HG02759 (cell line): ENCODE measurements at regions not wholly inside any gene's neighbourhood (a gene's known extent, or its start where the extent isn't known, plus 50 kb on each side); places are given as distances from the start of the nearest gene placed in this dataset.
A peak's percentile ranks its signal among the peaks of the same experiment; 100 is the strongest.

Source experiments
- ATAC-seq: cut with Tn5 transposase; IDR thresholded peaks from one replicate; pipeline ENCODE4 v1.9.1; 2021; ENCODE audit warnings: mild to moderate bottlenecking, moderate library complexity; ENCODE audit not compliant: unreplicated experiment

DNA sequence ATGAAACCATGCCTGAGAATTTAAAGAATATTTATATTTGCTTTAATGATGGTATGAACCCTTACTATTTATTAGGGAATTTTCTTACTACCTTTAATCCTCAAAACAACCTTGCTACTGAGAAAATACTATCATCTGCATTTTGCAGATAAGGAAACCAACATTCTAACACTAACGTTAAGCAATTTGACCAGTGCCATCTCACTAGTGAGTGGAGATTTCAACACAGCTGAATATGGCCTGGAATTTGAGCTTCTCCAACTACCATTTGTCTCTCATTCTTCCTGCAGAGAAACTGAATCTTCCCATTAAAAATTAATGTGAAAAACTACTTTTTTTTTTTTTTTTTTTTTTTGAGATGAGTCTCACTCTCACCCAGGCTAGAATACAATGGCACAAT lies 380.9 kb upstream of the SMIM31 start:
- no peak for ATAC-seq

DNA sequence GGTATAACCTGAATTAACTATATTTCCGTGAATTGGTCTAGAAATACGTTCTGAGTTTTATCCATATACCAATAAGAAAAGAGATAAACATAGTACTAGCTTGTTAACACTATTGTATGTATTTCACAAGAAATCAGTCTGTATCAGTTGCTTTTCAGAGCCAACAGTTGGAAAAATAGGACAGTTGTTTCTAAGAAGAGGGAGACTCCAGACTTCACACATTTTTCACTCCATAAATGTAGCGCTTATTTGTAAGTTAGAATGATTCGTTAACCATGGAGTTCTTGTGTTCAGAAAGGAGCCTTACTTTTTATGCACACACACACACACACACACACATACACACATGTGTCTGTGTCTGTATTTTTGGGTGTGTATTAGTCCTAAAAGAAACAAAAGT lies 376.7 kb upstream of the SMIM31 start:
- ATAC-seq, result no peak

DNA sequence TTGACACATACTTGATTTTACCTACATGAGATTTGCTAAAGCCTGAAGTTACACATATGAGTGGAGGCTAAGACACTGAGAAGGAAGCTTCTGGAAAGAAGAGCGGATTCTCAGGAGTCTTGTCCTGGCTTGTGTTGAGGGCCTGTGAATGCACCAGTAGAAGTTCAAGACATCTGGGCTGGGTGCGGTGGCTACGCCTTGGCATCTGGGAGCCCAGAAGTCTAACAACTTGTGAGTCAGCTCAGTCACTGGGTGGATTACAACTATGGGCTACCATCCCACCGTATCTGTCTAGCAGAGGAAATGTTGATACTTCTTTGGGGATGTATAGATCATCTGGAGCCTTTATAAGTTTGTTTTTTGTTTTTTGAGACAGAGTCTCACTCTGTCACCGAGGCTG lies 375.6 kb upstream of the SMIM31 start:
- ATAC-seq, result no peak

DNA sequence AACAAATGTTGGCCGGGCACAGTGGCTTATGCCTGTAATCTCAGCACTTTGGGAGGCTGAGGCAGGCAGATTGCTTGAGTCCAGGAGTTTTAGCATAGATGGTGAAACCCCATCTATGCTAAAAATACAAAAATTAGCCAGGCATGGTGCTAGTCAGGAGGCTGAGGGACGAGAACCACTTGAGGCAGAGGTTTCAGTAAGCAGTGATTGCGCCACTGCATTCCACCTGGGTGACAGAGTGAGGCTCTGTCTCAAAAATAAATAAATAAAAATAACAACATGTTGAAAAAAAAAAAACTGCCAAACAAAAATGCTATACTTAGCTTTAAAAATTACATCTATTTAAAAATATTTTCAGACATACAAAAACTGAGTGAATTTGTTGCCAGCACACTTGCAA lies 374.2 kb upstream of the SMIM31 start:
- no peak for ATAC-seq

DNA sequence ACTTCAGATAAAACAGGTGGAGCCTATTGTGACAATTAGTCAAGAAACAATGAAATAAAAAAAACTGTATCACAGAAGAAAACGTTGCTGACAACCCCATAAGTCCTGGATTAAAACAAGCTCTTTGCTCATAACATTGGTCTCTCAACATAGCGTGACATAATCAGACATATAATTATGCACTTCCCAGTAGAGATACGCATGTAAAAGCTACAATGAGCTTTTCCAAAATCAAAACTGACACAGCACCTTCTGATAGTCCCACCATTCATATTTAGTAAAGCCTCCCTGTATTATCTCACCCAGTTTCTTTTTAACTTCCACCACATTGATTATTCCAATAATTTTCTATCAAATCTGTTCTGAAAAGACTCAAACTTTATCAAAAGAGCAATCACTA lies 372.1 kb upstream of the SMIM31 start:
- no peak for ATAC-seq

DNA sequence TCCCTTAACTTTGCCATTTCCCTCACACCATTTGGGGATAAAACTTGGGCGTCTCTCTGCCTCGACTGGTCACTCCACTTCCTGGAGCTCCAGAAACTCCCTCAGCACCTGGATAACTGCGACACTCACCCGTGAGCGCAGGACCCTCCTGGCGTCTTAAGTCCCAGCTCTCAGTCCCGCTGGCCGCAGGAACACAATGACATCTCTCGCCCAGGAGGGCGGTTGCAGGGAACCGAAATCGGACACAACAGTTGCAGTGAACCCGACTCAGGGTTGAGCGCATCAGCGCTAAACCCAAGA lies 370.9 kb upstream of the SMIM31 start:
- peak; percentile 27 for ATAC-seq

DNA sequence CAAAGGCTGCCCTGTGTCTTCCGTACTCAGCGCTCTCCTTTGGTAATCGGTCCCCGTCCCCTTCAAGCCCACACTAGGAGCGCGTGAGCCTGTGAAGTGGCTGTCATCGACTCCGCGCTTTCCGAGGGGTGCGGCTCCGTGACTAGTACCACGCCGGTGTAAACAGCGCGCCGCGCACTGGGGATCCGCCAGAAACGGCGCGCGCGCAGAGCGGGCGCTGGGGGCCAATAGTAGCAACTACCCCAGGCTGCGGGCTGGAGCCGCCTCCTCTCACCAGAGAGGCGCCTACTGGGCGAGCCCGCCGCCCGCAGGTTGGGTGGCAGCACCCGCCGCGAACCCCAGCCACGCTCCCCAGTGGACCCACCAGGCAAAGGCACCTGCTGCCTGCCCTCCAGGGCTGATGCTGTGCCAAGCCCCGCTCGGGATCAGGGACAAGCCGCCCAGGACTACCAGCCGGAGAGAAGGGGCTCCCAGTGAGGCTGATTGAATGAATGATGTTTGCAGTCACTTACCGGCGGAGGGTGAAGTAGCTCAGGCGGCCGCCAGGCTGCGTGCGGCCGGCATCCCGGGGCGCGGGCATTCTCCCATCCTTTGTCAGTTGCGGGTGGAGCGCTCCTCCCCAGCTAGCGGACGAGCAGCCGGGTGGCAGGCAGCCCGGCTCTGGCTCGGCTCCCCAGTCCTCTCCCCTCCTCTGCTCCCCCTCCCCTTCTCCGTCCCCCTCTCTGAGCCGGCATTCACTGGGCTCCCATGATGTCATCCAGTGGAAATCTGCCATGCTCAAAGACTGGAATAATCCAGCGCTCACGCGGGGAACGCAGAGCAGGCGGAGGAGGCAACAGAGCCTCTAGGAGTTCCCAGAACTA lies 370.3 kb upstream of the SMIM31 start:
- peak; percentile 47 for ATAC-seq

DNA sequence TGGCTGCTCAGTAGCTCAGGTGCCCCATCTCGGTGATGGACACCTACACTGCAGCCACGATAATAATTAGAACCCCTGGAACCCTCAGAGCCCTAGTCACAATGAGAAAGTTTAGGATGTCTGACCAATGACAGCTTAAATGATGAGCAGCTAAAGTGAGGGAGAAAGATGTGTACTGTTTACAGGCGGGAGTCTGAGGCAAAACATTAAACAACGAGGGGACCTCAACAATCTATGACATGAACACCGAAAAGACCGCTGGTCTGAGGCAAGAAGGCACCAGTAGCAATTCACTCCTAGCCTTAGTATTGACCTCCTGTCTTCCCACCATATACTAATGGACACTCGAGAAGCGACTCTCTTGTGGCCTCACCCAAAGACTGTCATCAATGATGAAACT lies 369.5 kb upstream of the SMIM31 start:
- ATAC-seq, result no peak

DNA sequence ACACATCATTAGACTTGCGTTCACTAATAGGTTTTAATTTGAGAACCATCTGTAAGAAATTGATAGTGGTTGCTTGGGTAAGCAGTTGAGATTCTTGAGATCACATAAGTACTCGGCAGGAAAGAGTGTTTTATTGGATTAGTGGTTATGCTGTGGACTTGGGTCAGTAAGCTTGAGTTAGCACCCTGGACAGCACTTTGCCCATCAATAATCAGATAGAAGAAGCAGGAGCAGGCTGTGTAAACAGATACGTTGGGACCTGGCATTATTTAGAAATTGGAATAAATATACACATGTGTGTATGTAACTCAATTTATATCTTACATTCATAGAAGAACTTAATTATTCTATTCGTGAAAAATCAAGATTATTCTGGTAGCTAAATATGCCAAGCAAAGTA lies 357.5 kb upstream of the SMIM31 start:
- ATAC-seq, result no peak

DNA sequence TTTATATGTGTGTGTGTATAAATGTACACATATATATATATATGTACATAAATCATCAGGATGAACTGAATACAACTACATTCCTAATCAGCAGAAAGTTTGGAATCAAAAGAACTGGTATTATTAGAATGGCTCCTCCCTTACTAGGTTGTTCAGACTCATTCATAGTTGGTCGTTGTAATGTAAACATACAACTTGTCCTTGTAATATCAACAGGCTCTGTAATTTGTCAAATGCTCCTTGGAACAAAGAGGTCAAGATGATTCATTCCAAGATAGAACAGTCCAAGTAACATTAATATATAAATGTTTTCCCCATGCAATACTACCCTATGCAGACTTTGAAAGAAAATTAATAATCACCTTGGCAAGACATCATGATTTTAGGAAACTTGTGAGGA lies 351.4 kb upstream of the SMIM31 start:
- no peak for ATAC-seq

DNA sequence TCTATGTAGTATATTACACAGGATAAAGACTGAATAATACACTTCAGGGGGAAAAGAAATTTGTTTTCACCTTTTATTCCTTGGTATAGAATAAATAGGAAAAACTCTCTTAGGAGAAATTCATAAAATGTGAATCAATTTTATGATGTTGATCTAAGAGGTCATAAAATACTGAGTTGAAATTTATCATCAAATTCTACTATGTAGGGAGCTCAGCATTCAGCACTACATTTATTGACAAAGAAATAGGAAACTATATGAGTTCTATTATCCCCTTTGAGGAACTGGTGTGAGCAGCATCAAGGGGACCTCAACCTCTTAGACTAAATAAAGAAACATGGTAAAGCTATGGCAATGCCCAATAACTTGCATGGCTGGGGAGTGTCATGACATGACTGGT lies 348.2 kb upstream of the SMIM31 start:
- no peak for ATAC-seq

DNA sequence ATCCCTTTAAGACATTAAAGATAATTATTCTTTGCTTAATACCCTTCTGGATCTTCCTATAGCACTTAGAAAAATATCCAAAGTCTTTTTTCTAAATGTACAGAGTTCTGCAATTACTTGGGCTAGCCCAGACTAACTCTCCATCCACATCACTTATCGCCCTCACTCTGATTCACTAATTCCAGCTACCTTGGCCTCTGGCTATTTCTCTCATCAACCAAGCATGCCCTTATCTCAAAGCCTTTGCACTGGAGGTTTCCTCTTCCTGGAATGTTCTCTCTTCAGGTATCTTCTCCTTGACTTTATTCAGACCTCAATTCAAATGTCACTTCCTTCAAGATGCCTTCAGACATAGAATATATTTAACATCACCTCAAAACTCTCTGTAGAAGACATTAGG lies 345.1 kb upstream of the SMIM31 start:
- ATAC-seq, result no peak

DNA sequence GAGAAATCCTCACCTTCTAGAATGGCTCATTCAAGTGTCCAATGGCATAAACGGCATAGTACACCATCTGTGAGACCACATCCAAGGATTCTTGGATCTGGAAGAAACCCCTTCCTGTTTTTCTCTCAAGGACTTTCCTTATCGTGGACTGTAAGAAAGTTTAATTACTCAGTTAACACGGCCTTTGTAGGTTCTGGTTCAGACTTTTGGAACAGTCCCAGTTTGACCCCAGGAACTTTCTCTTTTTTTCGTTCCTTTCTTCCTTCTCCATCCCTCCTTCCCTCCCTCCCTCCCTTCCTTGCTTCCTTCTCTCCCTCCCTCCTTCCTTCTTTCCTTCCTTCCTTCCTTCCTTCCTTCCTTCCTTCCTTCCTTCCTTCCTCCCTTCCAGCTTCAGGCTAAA lies 343.5 kb upstream of the SMIM31 start:
- ATAC-seq, result no peak

DNA sequence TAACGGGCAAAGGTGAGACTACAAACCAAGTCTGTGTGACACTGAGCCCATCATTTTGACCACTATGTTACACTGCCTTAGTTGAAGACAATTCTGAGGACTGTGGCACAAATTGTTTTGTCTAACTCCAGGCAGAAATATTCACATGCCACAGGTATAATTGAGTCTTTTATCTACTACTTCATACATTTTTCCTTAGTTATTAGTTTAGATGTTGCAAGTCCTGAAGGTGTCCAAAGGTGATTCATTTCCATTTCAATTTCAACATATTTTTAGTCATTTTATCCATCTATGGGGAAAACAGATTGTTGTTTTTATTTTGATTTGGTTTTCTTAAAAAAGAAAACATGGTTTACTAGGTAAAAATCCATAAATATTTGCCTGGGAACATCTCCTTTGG lies 341.7 kb upstream of the SMIM31 start:
- no peak for ATAC-seq

DNA sequence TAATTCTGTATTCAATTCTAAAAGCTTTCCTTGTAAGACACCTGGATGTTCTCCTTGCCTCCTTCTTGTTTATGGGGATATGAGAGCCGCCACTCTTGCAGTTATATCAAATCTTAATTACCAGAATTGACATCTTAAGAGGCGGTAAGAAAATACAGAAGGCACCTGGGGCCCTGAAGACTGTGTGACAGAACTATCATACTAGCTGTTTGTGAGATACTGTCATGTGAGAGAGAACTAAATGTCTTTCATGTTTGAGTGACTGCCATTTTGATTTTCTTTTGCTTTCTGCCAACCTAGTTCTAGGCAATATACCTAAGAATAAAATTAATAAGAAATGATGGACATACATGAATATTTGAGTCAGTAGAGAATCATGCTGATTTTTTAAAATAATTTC lies 340.2 kb upstream of the SMIM31 start:
- ATAC-seq, result no peak

DNA sequence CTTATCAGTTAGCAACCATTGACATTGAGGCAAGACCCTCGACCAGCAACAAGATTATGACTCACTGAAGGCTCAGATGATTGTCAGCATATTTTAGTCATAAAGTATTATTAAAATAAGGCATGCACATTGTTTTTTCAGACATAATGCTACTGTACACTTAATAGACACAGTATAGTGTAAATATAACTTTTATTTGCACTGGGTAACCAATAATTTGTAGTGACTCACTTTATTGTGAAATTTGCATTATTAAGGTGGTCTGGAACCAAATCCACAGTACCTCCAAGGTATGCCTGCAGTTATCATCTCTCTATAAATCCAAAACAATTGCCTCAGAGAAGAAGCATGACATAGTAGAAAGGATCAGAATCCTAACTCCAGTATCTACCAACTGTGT lies 330.1 kb upstream of the SMIM31 start:
- ATAC-seq, result no peak

DNA sequence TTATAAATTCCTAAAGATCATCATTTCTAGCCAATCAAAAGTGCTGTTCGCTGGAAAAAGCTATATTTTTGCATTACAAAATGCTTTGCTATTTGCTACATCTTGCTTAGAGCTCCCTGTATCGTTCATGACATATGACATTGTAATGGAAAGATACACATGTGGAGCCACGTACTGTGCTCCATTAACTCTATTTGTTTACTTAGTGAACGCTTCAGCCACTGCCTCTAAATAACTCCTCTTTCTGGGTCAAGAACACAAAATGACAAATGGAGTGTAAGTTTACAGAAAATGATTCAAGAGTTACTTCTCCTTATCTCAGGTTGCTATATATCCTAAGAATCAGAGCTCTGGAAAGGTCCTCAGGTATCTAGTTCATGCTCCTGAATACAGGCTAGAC lies 329.1 kb upstream of the SMIM31 start:
- ATAC-seq, result no peak

DNA sequence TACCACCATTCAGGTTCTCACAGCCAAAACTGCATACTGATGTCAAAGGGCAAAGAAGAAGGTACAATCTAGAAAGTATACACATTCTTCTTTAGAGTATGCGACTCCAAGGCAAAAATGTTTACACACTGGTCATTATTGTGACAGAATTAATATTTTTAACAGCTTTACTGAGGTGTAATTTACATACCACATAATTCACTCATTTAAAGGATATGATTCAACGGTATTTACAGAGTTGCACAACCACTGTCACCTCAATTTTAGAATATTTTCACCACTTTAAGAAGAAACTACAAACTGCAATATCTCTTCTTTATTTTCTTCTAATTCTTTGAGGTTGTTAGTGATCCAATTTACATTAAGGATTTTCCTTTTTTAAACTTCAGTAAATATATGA lies 325.4 kb upstream of the SMIM31 start:
- ATAC-seq, result no peak

DNA sequence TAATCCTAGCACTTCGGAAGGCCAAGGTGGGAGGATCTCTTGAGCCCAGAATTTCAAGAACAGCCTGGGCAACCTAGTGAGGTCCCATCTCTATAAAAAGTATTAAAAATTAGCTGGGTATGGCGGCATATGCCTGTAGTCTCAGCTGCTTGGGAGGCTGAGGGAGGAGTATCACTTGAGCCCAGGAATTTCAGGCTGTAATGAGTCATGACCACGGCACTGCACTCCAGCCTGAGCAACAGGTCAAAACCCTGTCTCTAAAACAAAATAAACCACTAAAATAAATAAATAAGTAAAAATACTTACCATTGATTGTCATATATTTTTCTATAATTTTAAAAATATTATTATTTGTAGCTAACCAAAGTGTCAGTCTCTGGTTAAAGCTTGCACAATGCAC lies 315.6 kb upstream of the SMIM31 start:
- no peak for ATAC-seq

DNA sequence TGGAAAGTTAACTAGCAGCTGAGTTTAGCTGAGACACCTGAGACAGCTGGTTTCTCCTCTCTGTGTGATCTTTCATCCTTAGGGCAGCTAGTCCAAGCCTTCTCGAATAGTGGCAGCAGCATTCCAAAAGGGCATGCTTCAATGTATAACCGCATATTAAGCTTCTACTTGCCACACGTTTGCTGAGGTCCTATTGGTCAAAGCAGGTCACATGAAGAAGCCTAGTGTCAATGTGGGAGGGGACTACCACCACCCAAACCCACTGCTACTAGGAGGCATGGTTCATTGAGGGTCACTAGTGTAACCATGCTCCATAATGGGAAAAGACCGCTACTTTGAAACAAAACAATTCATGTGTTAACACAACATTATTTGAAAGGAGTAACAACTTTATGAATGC lies 314.9 kb upstream of the SMIM31 start:
- no peak for ATAC-seq

DNA sequence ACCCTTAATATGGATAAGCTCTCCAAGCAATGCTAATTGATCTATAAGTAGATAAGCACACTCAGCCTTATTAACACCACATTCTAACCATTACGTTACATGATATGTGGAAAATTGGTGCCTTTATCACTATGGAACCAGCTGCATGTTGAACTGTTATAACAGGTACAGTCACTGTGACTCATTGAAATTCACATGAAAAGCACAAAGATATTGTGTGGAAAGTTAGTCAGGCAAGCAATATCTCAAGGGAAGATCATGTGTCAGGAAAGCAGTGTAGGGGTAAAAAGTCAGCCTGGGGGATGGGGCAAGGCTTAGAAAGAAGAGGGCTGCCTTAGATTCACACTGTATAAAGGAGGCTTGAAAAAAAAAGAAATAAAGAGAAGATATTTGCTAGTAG lies 313.7 kb upstream of the SMIM31 start:
- no peak for ATAC-seq

DNA sequence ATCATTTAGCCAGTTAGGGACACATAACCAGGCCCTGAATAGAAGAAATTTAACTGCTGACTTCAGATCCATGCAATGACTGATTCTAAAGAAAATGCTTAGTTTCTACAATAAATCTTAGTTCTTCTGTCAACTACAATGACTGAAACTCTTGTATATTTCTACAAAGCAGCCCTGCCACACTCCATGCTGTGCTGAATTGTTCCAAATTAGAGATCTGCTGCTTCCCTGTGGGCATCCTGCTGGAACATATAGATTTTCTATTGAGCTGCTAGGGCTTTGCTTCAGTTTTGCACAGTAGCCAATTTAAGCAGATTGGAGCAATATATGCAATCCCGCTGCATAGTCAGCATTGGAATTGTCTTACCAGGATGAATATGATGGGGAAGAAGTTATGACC lies 312.8 kb upstream of the SMIM31 start:
- ATAC-seq, result no peak

DNA sequence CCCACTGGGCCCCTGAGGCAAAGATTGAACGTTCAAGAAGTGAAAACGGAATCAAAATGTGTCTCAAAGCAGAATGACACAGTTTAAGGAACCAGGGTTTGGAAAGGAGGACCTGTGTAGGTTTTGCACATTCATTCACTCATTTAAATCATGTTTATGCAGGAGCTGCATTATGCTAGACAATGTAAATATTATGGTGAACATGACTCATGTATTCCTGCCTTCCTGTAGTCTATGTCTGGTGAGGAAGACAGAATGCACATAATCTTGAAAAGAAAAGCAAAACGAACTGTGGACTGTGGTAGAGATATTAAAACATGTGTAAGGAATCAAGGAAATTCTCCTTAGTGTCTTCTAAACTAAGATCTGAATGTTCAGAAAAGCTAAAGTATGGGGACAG lies 311.8 kb upstream of the SMIM31 start:
- no peak for ATAC-seq
